GM12891 (cell line): ENCODE measurements at regions not wholly inside any gene's neighbourhood (a gene's known extent, or its start where the extent isn't known, plus 50 kb on each side); places are given as distances from the start of the nearest gene placed in this dataset.

ENCODE experiments used
- POLR2A ChIP-seq: IDR thresholded peaks from 2 replicates; pipeline ENCODE4 v1.6.1; 2011; ENCODE audit warnings: low read depth, low read length, control low read depth
- POLR2AphosphoS5 ChIP-seq: IDR thresholded peaks from 2 replicates; pipeline ENCODE4 v1.6.1; 2011; ENCODE audit warnings: low read depth, low read length, control low read depth

DNA sequence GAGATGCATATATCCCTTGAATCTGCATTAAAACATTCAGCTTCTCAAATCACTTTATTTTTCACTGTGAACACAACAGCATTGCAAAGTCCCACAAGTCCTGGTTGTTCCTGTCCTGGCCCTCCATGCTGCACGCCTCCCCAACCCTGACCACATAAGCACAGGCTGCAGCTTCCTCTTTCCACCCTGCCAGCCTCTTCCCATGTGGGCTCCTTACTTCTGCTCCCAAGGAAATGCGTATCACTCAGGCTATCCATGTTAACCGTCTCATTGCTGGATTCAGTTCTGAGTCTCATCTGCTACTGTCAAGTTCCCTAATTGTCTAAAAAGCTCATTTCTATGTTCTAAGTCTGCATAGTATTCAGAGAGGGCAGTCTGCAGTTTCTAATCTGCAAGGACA, 89.7 kb upstream of the ZPBP start:
- TF ChIP-seq POLR2AphosphoS5 (no peak), POLR2A (no peak)
